ENCODE measurements at regions not wholly inside any gene's neighbourhood (a gene's known extent, or its start where the extent isn't known, plus 50 kb on each side); places are given as distances from the start of the nearest gene placed in this dataset.
A peak's percentile ranks its signal among the peaks of the same experiment; 100 is the strongest.
"Not testable (repeated sequence)": the region's sequence is repeated elsewhere in the genome, so short reads cannot be mapped to it uniquely, and the experiment has no call there.

DNA sequence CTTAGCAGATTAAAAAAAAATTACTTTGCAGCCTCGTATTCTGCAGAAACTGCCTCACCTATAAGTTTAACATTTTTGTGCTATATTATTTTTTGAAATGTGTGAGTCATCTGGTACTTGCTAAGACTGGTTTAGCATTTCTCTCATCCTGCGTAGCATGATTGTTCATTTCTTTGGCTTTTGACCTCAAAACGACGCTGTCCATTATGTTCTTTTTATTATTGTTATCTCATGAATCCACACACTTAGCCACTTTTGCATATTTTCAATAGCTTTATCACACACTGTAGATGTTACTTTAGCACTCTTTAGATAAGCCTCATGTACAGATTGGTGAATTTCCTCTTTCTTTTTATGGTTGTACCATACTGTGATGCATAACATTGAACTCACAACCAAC, 1004.9 kb upstream of the NCAM2 start:
- DNase-seq (ENCODE audit: low spot score): no peak

- no peak for DNase-seq (ENCODE audit: low spot score)
These were observed 1003.0 kb upstream of the NCAM2 start for GRCh38 chr21:19995253-19995652.

- DNase-seq (ENCODE audit: low spot score): no peak
These were observed 999.8 kb upstream of the NCAM2 start for GRCh38 chr21:19998453-19998852.

DNA sequence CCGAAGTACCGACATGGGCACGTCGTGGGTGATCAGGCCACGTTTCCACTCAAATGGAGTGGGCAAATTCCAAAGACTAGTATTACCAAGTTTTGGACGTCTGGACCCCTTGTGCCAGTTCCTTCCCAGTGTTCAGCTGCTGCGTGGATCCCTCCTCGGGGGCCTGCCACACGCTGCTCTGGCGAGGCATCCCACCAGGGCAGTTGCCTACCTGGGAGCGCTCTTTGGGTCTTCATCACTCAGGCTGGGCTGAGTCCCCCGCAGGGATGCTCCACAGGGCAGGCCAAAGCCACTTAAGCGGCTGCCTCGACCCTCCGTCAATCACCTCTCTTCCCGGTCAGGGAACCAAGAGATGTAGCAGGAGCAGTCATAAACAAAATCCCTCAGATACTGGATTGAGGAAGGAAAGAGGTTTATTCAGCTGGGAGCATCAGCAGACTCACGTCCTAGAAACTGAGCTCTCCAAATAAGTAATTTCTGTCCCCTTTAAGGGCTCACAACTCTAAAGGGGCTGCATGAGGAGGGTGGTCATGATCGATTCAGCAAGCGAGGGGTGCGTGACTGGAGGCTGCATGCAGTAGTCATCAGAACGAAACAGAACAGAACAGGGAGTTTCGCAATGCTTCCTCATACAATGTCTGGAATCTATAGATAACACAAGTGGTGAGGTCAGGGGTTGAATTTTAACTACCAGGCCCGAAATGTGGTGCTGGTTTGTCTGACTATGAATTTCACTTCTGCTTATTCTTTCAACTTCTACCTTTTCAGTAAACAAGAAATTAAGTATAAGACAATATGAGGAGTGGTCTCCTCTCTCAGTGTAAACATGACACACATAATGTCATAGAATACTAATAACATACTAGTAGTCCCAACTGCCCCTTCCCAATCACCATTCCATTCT, 998.6 kb upstream of the NCAM2 start:
- no peak for DNase-seq (ENCODE audit: low spot score)

DNA sequence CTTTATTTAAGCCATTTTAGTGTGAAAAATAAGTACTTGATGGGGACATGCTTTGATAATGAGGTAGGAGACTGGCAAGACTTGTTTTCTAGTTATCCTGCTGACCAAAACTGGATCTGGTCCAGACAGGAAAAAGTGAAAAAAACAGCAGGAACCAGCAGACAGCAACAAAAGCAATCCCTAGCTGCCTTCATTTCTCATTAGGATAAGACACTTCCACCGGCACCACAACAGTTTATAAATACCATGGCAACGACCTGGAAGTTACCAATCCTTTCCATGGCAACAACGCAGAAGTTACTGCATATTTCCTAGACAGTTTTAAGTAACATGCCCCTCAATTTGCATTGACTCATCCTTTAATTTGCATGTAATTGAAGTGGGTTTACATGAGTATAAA, 993.8 kb upstream of the NCAM2 start:
- no peak for DNase-seq (ENCODE audit: low spot score)

DNA sequence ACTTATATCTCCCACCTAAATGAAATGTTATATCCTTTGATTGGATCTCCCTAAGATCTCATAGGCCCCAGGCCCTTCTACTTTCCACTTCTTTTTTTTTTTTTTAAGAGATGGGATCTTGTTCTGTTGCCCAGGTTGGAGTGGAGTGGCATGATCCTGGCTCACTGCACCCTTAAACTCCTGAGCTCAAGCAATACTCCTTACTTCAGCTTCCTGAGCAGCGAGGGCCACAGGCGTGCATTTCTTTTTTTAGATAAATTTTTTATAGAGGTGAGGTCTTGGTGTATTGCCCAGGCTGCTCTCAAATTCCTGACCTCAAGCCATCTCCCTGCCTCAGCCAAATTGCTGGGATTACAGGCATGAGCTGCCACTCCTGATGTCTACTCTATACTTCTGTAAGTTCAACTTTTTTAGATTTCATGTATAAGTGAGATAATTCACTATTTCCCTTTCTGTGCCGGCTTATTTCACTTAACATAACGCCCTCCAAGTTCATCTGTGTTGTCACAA, 987.5 kb upstream of the NCAM2 start:
- DNase-seq (ENCODE audit: low spot score): no peak

GRCh38 chr21:20013851-20014250, 984.4 kb upstream of the NCAM2 start:
- DNase-seq (ENCODE audit: low spot score): no peak

- no peak for DNase-seq (ENCODE audit: low spot score)
These were observed 981.7 kb upstream of the NCAM2 start for GRCh38 chr21:20016435-20017005.

DNA sequence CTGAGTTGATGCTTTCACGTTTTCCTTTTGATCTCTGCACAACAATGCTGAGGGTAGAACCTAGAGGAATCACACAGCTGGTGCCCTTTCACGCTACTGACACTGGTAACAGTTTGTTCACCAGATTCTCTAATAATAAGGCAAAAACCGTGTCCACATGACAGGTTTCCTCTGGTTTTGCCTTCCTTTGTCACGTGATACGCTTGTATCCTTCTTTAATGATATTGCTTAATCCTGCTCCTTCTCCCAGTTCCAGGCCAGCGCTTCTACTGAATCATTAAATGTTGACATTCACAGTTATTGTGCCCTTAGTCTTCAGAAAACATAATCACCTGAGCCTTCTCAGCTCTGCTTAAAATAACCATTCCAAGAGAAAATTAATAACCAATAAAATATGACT, 978.2 kb upstream of the NCAM2 start:
- no peak for DNase-seq (ENCODE audit: low spot score)

GRCh38 chr21:20023193-20023592, 975.0 kb upstream of the NCAM2 start:
- no peak for DNase-seq (ENCODE audit: low spot score)

DNA sequence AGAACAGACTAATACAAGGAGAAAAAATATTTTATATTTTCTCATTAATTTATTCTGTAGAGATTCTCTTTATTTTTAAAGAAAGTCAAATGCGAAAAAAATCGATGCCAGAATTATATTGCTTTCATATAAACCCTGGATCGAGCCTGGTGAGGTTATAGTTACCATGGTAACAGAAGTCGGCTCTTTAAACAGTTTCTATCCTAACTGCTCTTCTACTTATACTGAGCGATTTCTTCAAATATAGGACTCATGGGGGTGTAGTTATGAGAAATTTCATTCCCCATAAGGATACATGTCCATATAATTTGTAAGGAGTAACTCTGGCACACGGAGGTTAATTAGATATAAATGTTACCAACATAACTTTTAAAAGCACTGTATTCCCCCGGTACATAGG, 973.5 kb upstream of the NCAM2 start:
- DNase-seq (ENCODE audit: low spot score): no peak

DNA sequence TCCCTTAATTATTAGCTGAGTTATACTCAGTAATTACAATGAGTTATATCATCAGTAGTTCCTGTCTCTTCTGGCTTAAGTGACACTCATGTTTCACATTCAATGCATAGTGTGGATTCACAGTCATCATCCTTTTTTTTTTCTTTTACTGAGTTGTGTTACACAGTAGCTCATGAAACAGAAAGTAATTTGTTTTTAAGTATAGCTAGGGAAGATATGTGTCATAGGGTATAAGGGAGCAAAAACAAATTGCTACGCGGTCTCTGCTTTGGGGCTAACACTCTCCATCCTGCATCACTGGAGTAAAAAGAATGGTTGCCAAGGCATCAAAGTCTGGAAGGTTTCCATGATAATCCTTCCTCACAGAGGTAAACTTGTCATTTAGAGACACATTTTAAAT, 971.7 kb upstream of the NCAM2 start:
- DNase-seq (ENCODE audit: low spot score): no peak

DNA sequence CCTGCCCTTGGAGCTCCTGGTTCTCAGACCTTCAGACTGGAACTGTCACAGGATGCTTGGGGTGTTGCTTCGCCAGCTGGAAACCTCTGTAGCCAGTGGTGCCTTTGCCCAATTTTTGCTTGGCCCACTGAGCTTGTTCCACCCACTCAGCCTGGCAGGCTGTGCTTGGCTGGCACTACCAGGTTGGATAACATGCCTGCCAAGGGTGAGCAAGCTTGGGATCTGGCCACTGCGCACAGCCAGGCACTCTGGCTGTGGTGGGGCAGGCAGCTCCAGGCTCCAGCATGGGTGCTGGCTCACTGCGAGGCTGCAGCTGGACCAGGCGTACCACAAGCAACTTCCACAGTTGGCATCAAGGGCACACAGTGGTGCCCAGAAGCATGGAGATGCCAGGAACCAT, 967.8 kb upstream of the NCAM2 start:
- no peak for DNase-seq (ENCODE audit: low spot score)

DNA sequence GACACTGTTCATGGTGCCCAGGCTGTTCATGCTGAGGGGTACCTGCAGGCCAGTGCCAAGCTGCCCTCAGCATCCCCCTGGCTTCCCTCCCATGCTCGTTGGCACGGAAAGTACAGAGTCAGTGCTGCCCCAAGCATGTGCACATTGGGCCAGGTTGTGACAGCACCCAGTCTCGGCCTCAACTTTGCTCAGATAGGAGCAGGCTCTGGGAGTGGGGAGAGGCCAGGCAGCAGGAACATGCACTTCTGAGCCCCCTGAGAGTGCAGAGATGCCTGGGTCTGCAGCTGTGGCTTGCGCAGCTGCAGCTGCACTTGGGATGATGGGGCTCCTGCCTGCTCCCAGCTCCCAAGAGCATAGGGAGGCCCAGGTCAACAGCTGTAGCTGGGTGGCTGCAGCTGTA, 966.4 kb upstream of the NCAM2 start:
- no peak for DNase-seq (ENCODE audit: low spot score)

DNA sequence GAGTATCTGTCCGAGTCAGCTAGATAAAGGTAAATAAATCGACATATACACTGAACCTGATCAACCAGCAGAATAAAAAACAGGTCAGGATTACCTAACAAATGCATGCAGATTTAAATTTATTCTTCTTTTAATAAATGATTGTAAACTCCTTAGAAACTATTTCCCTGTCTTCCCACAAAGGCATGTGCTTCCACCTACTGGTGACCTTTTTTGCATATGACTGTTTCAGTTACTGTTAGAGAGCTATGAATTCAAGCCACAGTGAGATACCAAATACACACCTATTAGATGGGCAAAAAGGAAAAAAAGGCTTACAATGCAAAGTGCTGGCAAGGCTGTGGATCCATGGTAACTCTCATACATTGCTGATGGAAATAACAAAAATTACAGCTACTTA, 957.4 kb upstream of the NCAM2 start:
- DNase-seq (ENCODE audit: low spot score): peak; percentile 1

GRCh38 chr21:20045197-20045596, 953.0 kb upstream of the NCAM2 start:
- DNase-seq (ENCODE audit: low spot score): no peak

DNA sequence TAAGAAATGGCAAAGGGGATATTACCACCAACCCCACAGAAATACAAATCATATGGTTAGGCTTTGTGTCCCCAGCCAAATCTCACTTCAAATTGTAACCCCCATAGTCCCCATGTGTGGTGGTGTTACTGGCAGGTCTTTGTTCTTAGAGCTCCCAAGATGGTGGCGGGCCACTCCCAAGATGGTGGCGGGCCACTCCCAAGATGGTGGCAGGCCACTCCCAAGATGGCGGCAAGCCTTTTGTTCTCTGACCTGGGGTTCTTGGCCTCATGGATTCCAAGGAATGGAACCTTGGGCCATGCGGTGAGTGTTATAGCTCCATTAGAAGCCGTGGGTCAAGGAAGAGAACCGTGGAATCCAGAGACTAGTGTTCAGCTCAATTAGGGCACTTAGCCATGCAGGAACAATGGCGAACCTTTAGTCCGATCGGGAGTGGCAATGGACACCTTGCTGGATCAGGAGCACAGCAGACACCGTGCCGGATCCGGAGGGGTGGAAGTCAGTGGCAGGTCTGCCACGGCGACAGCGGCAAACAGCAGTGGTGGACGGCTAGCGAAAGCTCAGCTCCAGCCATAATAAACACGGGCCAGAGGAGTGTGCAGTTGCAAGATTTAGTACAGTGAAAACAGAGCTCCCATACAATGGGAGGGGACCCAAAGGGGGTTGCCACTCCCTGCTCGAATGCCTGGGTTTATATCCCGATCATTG, 949.9 kb upstream of the NCAM2 start:
- not testable (repeated sequence) for DNase-seq (ENCODE audit: low spot score)

- no peak for DNase-seq (ENCODE audit: low spot score)
These were observed 914.9 kb upstream of the NCAM2 start for GRCh38 chr21:20083336-20083735.

- DNase-seq (ENCODE audit: low spot score): no peak
These were observed 914.3 kb upstream of the NCAM2 start for GRCh38 chr21:20083925-20084324.

DNA sequence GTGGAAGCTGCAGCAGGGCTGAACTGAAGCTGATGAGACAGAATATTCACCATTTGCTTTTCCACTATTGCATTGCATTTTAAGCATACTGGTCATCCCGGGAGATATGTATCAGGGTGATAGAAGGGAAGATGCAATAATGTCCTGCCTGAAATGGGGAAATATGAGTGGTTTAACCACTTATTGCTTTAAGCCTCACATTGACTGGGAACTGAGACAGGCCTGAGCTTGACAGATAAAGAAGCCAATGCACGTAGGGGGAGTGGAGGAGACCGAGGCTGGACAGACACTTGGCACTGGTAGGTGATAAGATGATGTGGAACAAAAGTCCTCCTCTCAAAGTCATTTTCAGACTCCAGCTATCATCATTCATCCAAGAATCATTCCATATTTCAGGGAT, 911.7 kb upstream of the NCAM2 start:
- no peak for DNase-seq (ENCODE audit: low spot score)

GRCh38 chr21:20106368-20106767, 891.8 kb upstream of the NCAM2 start:
- DNase-seq (ENCODE audit: low spot score): no peak

DNA sequence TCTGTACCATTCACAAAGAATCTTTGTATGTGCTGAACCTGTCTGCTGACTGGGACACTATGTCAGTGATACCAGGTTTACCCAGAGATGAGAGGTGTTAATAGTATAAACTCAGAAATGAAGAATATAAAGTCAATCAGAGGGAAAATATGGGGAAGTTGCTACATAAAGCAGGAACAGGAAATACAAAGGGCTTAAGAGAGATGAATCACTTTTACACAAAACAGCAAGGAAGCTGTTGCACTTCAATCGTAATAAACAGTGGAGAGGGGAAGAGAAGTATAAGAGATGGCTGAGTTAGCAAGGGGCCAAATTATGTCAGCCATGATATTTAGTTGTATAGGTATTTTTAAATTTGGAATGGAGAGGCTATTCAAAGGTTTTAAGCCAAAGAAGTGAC, 890.2 kb upstream of the NCAM2 start:
- no peak for DNase-seq (ENCODE audit: low spot score)

DNA sequence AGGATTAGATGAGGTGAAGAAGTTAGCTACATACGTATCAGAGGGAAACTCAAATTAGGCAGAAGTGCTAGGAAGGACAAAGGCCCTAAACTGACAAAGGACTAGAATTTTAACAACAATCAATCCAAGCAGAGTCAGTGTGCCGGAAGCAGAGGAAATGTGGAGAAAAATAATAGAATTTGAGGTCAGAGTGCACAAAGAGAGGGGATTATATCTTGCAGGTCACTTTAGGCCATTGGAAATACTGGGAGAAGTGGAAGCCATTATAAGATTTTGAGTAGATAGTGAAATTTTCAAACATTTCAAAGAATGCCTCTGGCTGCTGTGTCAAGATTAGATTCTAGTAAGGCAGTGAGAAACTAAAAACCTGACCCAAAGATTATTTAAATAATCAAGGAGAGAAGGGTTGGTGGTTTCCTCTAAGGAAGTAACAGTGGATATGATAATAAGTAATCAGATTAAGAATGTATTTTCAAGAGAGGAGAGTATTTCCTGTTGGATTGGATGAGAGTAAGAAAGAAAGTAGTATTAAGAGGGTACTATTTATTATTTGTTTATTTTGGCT, 889.2 kb upstream of the NCAM2 start:
- DNase-seq (ENCODE audit: low spot score): no peak
